IPS-18c (cell line): ENCODE measurements at regions not wholly inside any gene's neighbourhood (a gene's known extent, or its start where the extent isn't known, plus 50 kb on each side); places are given as distances from the start of the nearest gene placed in this dataset.
"Not testable (repeated sequence)": the region's sequence is repeated elsewhere in the genome, so short reads cannot be mapped to it uniquely, and the experiment has no call there.

Source experiments
- H3K4me3 ChIP-seq: 2 replicates; pipeline ENCODE4 v1.7.0; 2013; ENCODE audit warnings: low read depth, mild to moderate bottlenecking, low read length, moderate library complexity; ENCODE audit not compliant: insufficient read depth
- H3K9me3 ChIP-seq: one replicate; pipeline ENCODE4 v1.6.1; 2013; ENCODE audit warnings: mild to moderate bottlenecking, low read length, moderate library complexity; ENCODE audit not compliant: control insufficient read depth, insufficient read depth

DNA sequence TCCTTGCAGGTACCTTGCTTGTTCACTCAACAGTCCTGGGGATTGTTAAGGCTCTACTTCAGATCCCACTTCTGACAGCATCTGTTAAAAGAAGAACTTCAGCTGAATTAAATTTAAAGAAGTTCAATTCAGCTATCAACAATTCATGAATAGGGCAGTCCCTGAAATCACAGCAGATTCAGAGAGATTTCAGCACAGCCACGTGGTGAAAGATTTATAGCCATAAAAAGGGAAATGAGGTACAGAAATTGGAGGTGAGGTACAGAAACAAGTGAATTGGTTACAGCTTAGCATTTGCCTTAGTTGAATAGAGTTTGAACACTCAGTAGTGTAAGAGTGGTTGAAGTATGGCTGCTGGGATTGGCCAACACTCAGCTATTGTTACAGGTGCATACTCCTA, 1653.3 kb upstream of the DEFB115 start:
- H3K9me3 ChIP-seq, H3K4me3 ChIP-seq: not testable (repeated sequence)

- H3K9me3 ChIP-seq, H3K4me3 ChIP-seq: not testable (repeated sequence)
Measured at GRCh38 chr20:29606171-29606570, 1651.3 kb upstream of the DEFB115 start.

- H3K4me3 ChIP-seq, H3K9me3 ChIP-seq: not testable (repeated sequence)
Measured at GRCh38 chr20:29629395-29629794, 1628.1 kb upstream of the DEFB115 start.
